ENCODE measurements at regions not wholly inside any gene's neighbourhood (a gene's known extent, or its start where the extent isn't known, plus 50 kb on each side); places are given as distances from the start of the nearest gene placed in this dataset.

DNA sequence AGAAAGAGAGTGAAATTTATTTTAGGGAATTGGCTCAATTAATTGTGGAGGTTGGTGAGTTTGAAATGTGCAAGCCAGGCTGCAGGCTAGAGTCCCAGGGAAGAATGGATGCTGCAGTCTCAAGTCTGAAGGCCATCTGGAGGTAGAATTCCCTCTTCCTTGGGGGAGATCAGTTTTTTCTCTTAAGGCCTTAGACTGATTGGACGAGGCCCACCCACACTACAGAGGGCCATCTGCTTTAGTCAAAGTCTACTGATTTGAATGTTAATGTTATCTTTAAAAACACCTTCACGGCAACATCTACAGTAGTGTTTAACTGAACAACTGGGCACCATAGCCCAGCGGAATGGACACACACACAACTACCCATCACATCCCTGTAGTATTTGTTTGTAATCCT, 245.9 kb upstream of the IRF2BP2 start:
- Mint-ChIP-seq H3K27me3 (ENCODE audit: low read depth) (no peaks in the 10 kb centered on the region), H3K27ac (ENCODE audit: unreplicated experiment) (no peak overlapping the region)

DNA sequence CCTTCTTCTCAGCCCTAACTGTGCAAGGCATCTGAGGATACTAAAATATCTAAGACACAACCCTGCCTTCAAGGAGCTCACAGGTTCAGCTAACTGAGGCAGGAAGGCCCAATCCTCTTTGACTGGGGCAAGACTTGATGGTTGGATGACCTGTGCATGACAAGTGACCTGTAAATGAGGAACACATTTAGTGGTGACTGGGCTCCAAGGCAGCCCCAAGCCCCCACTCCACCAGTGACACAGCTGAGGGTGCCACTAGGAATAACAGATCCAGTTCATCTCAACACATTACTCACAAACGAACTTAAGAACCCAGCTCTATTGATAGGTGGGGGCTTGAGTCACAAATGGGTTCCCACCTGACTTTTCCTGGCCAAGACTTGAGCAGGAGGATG, 244.7 kb upstream of the IRF2BP2 start:
- Mint-ChIP-seq H3K9me3 (no peaks in the 10 kb centered on the region), H3K36me3 (ENCODE audit: low read depth) (no peaks in the 10 kb centered on the region), H3K4me1 (peaks cover 8% of the 10 kb centered on the region), H3K4me3 (no peak overlapping the region), H3K27ac (ENCODE audit: unreplicated experiment) (no peak overlapping the region), H3K27me3 (ENCODE audit: low read depth) (no peaks in the 10 kb centered on the region)
- no peak for DNase-seq (ENCODE audit: low read depth, low spot score)
- TF ChIP-seq, protein P1, sequence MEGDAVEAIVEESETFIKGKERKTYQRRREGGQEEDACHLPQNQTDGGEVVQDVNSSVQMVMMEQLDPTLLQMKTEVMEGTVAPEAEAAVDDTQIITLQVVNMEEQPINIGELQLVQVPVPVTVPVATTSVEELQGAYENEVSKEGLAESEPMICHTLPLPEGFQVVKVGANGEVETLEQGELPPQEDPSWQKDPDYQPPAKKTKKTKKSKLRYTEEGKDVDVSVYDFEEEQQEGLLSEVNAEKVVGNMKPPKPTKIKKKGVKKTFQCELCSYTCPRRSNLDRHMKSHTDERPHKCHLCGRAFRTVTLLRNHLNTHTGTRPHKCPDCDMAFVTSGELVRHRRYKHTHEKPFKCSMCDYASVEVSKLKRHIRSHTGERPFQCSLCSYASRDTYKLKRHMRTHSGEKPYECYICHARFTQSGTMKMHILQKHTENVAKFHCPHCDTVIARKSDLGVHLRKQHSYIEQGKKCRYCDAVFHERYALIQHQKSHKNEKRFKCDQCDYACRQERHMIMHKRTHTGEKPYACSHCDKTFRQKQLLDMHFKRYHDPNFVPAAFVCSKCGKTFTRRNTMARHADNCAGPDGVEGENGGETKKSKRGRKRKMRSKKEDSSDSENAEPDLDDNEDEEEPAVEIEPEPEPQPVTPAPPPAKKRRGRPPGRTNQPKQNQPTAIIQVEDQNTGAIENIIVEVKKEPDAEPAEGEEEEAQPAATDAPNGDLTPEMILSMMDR (conservative IDR thresholded peaks at IDR 0.05), result no peak

More for the DNA sequence above, 245.9 kb upstream of the IRF2BP2 start:
- Mint-ChIP-seq H3K4me1 (peaks cover 8% of the 10 kb centered on the region), H3K4me3 (no peak overlapping the region), H3K36me3 (ENCODE audit: low read depth) (no peaks in the 10 kb centered on the region), H3K9me3 (no peaks in the 10 kb centered on the region)
- DNase-seq (ENCODE audit: low read depth, low spot score), result no peak
- TF ChIP-seq, protein P1 (conservative IDR thresholded peaks at IDR 0.05), result no peak

DNA sequence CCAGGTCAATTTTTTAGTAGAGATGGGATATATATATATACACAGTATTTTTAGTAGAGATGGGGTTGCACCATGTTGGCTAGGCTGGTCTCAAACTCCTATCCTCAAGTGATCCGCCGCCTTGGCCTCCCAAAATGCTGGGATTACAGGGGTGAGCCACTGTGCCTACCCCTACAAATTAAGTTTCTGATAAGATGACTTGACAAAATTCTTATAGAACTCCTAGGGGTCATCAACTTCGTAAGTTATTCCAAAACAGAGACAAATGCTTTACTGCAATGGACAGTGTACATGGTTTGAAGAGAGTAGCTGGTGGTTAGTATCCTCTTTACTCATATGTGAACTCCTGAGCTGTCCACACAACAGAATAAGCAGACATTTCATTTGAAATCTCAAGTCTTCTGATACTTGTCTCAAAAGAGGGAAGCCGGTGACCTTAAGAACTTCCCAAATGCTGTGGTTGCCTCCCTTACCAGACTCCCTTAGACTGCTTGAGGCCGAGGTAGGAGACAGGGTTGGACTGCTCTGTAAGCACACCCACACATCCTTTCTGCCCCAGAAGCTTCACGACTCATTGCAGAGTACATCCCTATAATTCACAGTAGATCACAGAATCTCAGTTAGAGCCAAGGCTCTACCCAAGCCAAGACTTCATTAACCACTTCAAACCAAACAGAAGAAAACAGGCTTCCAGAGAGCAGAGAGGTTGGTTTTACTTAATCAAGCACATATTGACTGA, 244.1 kb upstream of the IRF2BP2 start:
- no peak overlapping the region for H3K27ac Mint-ChIP-seq (ENCODE audit: unreplicated experiment)
- TF ChIP-seq, protein P1 (conservative IDR thresholded peaks at IDR 0.05), result no peak
- H3K4me1 Mint-ChIP-seq, result peaks cover 8% of the 10 kb centered on the region
- no peaks in the 10 kb centered on the region for H3K36me3 Mint-ChIP-seq (ENCODE audit: low read depth)
- no peak overlapping the region for H3K4me3 Mint-ChIP-seq
- H3K9me3 Mint-ChIP-seq, result no peaks in the 10 kb centered on the region
- DNase-seq (ENCODE audit: low read depth, low spot score), result no peak
- no peaks in the 10 kb centered on the region for H3K27me3 Mint-ChIP-seq (ENCODE audit: low read depth)

DNA sequence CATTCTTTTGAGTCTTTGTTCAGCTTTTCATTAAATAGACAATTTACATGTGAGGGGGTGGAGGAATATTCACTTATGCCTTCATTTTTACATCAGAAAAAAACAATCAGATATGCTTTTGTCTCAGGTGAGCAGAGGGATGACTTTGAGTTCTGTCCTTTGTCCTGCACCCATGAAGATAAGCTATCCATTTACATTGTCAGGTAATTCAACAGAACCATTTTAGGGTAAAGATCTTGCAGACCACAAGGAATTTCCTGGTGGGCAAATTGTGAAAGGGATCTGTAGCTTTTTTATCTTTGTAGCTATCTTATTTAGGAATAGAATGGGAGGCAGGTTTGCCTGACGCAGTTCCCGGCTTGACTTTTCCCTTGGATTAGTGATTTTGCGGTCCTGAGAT, 242.7 kb upstream of the IRF2BP2 start:
- no peaks in the 10 kb centered on the region for H3K36me3 Mint-ChIP-seq (ENCODE audit: low read depth)
- TF ChIP-seq, protein P1 (conservative IDR thresholded peaks at IDR 0.05), result no peak
- H3K4me1 Mint-ChIP-seq, result peaks cover 8% of the 10 kb centered on the region
- no peaks in the 10 kb centered on the region for H3K9me3 Mint-ChIP-seq
- DNase-seq (ENCODE audit: low read depth, low spot score), result no peak
- no peak overlapping the region for H3K27ac Mint-ChIP-seq (ENCODE audit: unreplicated experiment)
- no peak overlapping the region for H3K4me3 Mint-ChIP-seq
- no peaks in the 10 kb centered on the region for H3K27me3 Mint-ChIP-seq (ENCODE audit: low read depth)

DNA sequence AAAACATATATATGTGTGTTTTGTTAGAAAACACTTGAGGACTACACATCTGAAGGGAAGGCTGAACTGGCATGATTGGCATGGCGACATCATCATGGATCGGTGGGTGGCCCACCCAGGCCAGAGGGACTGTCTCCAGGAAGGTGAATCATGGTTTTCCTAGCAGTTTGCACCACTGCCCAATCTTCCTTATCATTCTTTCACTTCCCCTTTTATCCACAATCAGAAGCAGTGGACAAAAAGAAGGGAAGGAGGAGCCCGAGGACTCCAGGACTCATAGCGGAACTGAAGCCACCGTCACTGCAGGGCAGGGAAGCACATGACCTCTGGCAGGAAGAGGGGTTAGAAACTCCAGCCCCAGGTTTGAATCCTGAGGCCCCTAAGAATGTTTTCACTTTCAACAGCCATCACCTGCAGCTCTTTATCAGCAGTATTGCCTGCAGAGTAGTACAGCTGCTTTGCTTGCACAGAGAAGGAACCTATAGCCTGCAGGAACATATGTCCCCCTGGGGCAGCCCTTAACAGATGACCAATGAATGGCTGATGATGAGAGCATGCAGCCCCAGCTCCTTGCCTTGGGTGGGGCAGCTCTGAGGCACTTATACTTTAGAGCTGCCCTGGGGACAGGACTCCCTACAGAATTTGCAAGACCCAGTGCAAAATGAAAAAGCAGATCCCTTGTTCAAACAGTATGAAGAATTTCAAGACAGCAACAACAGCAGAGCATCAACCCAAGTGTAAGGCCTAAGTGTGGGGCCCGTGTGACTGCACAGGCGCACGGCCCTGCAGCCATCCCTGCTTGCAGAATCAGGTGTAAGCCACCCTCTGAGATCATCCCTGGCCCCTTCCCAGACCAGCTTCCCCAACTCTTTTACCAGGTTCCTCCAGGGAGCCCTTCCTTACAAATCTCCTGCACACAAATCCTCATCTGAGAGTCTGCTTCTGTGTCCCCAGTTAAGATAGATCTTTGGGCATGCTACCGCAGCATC, 241.8 kb upstream of the IRF2BP2 start:
- DNase-seq (ENCODE audit: low read depth, low spot score), result no peak
- Mint-ChIP-seq H3K27ac (ENCODE audit: unreplicated experiment) (no peak overlapping the region), H3K36me3 (ENCODE audit: low read depth) (no peaks in the 10 kb centered on the region), H3K27me3 (ENCODE audit: low read depth) (no peaks in the 10 kb centered on the region), H3K4me1 (peaks cover 8% of the 10 kb centered on the region), H3K9me3 (no peaks in the 10 kb centered on the region), H3K4me3 (no peak overlapping the region)
- TF ChIP-seq, protein P1 (conservative IDR thresholded peaks at IDR 0.05), result no peak

Data from neural crest cell (in vitro differentiated cells).